NCI-H526 (cell line): ENCODE measurements at regions not wholly inside any gene's neighbourhood (a gene's known extent, or its start where the extent isn't known, plus 50 kb on each side); places are given as distances from the start of the nearest gene placed in this dataset.
A peak's percentile ranks its signal among the peaks of the same experiment; 100 is the strongest.
"Not testable (repeated sequence)": the region's sequence is repeated elsewhere in the genome, so short reads cannot be mapped to it uniquely, and the experiment has no call there.

Experiments
- DNase-seq, 2 experiments: peaks; one replicate each; lab custom pipeline; 2025; lab: John Stamatoyannopoulos, UW

- no peak for DNase-seq
These were observed 414.5 kb downstream of the TNS1 start for GRCh38 chr2:217588266-217588665.

GRCh38 chr2:217585362-217585761 is 417.4 kb downstream of the TNS1 start:
- no peak for DNase-seq

- DNase-seq: not testable (repeated sequence)
These were observed 422.4 kb downstream of the TNS1 start for GRCh38 chr2:217580407-217580806.

- no peak for DNase-seq
These were observed 429.2 kb downstream of the TNS1 start for GRCh38 chr2:217573571-217573970.

GRCh38 chr2:217570394-217570793 is 432.4 kb downstream of the TNS1 start:
- DNase-seq: no peak

GRCh38 chr2:217568289-217568971 is 434.4 kb downstream of the TNS1 start:
- DNase-seq: no peak

GRCh38 chr2:217563565-217563964 is 439.2 kb downstream of the TNS1 start:
- DNase-seq: no peak

- no peak for DNase-seq
These were observed 439.8 kb downstream of the TNS1 start for GRCh38 chr2:217562871-217563480.

GRCh38 chr2:217559084-217559483 is 443.7 kb downstream of the TNS1 start:
- DNase-seq: no peak

- peak in 1 of 2 experiments; percentile 9 for DNase-seq
These were observed 447.5 kb downstream of the TNS1 start for GRCh38 chr2:217555081-217555876.

- DNase-seq: no peak
These were observed 449.1 kb downstream of the TNS1 start for GRCh38 chr2:217553679-217554078.

GRCh38 chr2:217553202-217553601 is 449.6 kb downstream of the TNS1 start:
- no peak for DNase-seq

- no peak for DNase-seq
These were observed 450.7 kb downstream of the TNS1 start for GRCh38 chr2:217552081-217552480.

- DNase-seq: no peak
These were observed 451.4 kb downstream of the TNS1 start for GRCh38 chr2:217551252-217551899.

- DNase-seq: no peak
These were observed 463.7 kb downstream of the TNS1 start for GRCh38 chr2:217539126-217539525.

GRCh38 chr2:217538719-217539118 is 464.1 kb downstream of the TNS1 start:
- DNase-seq: no peak

GRCh38 chr2:217535957-217536708 is 466.7 kb downstream of the TNS1 start:
- no peak for DNase-seq

GRCh38 chr2:217530392-217531090 is 472.3 kb downstream of the TNS1 start:
- no peak for DNase-seq

- DNase-seq: no peak
These were observed 473.5 kb downstream of the TNS1 start for GRCh38 chr2:217529271-217529670.

- DNase-seq: no peak
These were observed 475.1 kb downstream of the TNS1 start for GRCh38 chr2:217527590-217528202.

GRCh38 chr2:217525076-217525475 is 477.7 kb downstream of the TNS1 start:
- no peak for DNase-seq
